ENCODE measurements at regions not wholly inside any gene's neighbourhood (a gene's known extent, or its start where the extent isn't known, plus 50 kb on each side); places are given as distances from the start of the nearest gene placed in this dataset.

- Histone ChIP-seq H4K20me1 (ENCODE audit: insufficient read depth) (no peaks in the 10 kb centered on the region), H2AFZ (ENCODE audit: low read depth, low read length) (no peak overlapping the region), H3K4me2 (ENCODE audit: low read length) (no peak overlapping the region), H3K4me3 (ENCODE audit: low read length) (no peak overlapping the region), H3F3A (ENCODE audit: insufficient read depth, low read length, poor library complexity, severe bottlenecking) (no peaks in the 10 kb centered on the region), H3K9me2 (ENCODE audit: insufficient read depth, low read length) (no peaks in the 10 kb centered on the region), H3K9ac (ENCODE audit: low read length) (no peak overlapping the region), H3K9me3 (ENCODE audit: low read length) (no peaks in the 10 kb centered on the region), H3K27me3 (ENCODE audit: insufficient read depth, low read depth, low read length) (no peaks in the 10 kb centered on the region), H3K36me3 (ENCODE audit: insufficient read depth, low read length) (no peaks in the 10 kb centered on the region), H3K79me2 (replicated peaks; ENCODE audit: insufficient read depth, low read length) (no peaks in the 10 kb centered on the region), H3K27ac (ENCODE audit: low read length) (no peak overlapping the region)
- TF ChIP-seq EZH2 (IDR thresholded peaks at IDR 0.05; ENCODE audit: borderline replicate concordance, insufficient read depth, low read length, poor library complexity, severe bottlenecking): no peak
- TF ChIP-seq RAD21 (conservative IDR thresholded peaks at IDR 0.05): no peak
- TF ChIP-seq MXI1 (conservative IDR thresholded peaks at IDR 0.05; ENCODE audit: poor library complexity, severe bottlenecking): no peak
- TF ChIP-seq TAF1 (IDR thresholded peaks at IDR 0.05; ENCODE audit: low read depth): no peak
- no peak for TF ChIP-seq POLR2AphosphoS5 (IDR thresholded peaks at IDR 0.05)
- no peak for TF ChIP-seq SMC3 (conservative IDR thresholded peaks at IDR 0.05; ENCODE audit: poor library complexity)
- TF ChIP-seq REST (IDR thresholded peaks at IDR 0.05; ENCODE audit: borderline replicate concordance): no peak
- no peak for TF ChIP-seq EP300 (conservative IDR thresholded peaks at IDR 0.05; ENCODE audit: poor library complexity, severe bottlenecking)
- no peak for TF ChIP-seq CTCF (IDR thresholded peaks at IDR 0.05; ENCODE audit: poor library complexity, severe bottlenecking)
Observed at GRCh38 chr15:62472616-62473299, 307.7 kb upstream of the C2CD4B start.

GRCh38 chr15:62474021-62474770 is 309.1 kb upstream of the C2CD4B start:
- H2AFZ ChIP-seq (ENCODE audit: low read depth, low read length): no peak overlapping the region
- no peaks in the 10 kb centered on the region for H3F3A ChIP-seq (ENCODE audit: insufficient read depth, low read length, poor library complexity, severe bottlenecking)
- no peaks in the 10 kb centered on the region for H3K27me3 ChIP-seq (ENCODE audit: insufficient read depth, low read depth, low read length)
- H3K27ac ChIP-seq (ENCODE audit: low read length): no peak overlapping the region
- H3K4me3 ChIP-seq (ENCODE audit: low read length): no peak overlapping the region
- H3K9ac ChIP-seq (ENCODE audit: low read length): no peak overlapping the region
- no peak overlapping the region for H3K4me2 ChIP-seq (ENCODE audit: low read length)
- H3K36me3 ChIP-seq (ENCODE audit: insufficient read depth, low read length): no peaks in the 10 kb centered on the region
- H3K79me2 ChIP-seq (replicated peaks; ENCODE audit: insufficient read depth, low read length): no peaks in the 10 kb centered on the region
- H3K9me2 ChIP-seq (ENCODE audit: insufficient read depth, low read length): no peaks in the 10 kb centered on the region
- TF ChIP-seq REST (IDR thresholded peaks at IDR 0.05; ENCODE audit: borderline replicate concordance) (no peak), POLR2AphosphoS5 (IDR thresholded peaks at IDR 0.05) (no peak), EZH2 (IDR thresholded peaks at IDR 0.05; ENCODE audit: borderline replicate concordance, insufficient read depth, low read length, poor library complexity, severe bottlenecking) (no peak)
- H4K20me1 ChIP-seq (ENCODE audit: insufficient read depth): no peaks in the 10 kb centered on the region
- H3K9me3 ChIP-seq (ENCODE audit: low read length): no peaks in the 10 kb centered on the region
